GM12892 (cell line): ENCODE measurements at regions not wholly inside any gene's neighbourhood (a gene's known extent, or its start where the extent isn't known, plus 50 kb on each side); places are given as distances from the start of the nearest gene placed in this dataset.

ENCODE experiments used
- POLR2A ChIP-seq: IDR thresholded peaks from 2 replicates; pipeline ENCODE4 v1.6.1; 2011; ENCODE audit warnings: low read depth, low read length, control low read depth
- POLR2AphosphoS5 ChIP-seq: IDR thresholded peaks from 2 replicates; pipeline ENCODE4 v1.6.1; 2011; ENCODE audit warnings: low read depth, low read length, control low read depth
- TAF1 ChIP-seq: IDR thresholded peaks from 2 replicates; pipeline ENCODE4 v1.6.1; 2011; ENCODE audit warnings: low read depth, mild to moderate bottlenecking, control low read depth, low read length, borderline replicate concordance

DNA sequence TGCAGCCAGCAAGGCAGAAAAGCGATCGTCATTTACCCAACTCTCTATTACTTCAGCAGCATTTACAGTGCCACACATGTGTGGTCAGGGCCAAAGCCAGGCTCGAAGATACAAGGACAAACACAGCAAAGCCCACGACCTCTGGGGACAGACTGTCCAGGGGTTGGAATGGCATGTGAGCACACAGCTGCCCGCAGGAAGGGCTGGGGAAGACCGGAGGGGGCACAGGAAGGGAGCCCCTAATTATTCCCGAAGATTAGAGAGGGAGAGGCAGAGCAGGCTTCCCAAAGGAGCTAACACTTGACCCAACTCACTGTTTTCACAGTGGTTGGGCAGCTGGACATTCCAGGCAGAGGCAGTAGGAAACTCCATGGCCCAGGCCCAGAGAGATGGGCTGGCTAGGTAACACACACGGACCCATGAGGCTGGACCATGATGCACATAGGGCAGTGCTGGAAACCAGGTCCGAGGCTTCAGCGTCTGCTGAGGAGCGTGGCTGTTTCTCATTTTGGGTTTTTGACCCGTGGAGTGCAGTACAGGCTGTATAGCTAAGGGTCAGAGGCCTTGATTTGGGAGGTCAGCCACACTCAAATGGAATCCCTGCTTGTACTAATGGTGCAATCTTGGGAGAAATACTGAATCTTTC, 179.8 kb downstream of the FOXO1 start:
- no peak for TF ChIP-seq POLR2A
- no peak for TF ChIP-seq POLR2AphosphoS5
- no peak for TF ChIP-seq TAF1
